GM12872 (cell line): ENCODE measurements at regions not wholly inside any gene's neighbourhood (a gene's known extent, or its start where the extent isn't known, plus 50 kb on each side); places are given as distances from the start of the nearest gene placed in this dataset.

Source experiments
- CTCF ChIP-seq: IDR thresholded peaks from 3 replicates; pipeline ENCODE4 v1.5.1; 2011; ENCODE audit warnings: low read depth, mild to moderate bottlenecking, low read length, moderate library complexity; ENCODE audit not compliant: insufficient read depth

- TF ChIP-seq CTCF = no peak
These were observed 80.6 kb downstream of the RPL27A start for GRCh38 chr11:8763070-8763685.

GRCh38 chr11:8765294-8765693 is 82.7 kb downstream of the RPL27A start:
- TF ChIP-seq CTCF = no peak

- no peak for TF ChIP-seq CTCF
These were observed 83.7 kb downstream of the RPL27A start for GRCh38 chr11:8766043-8766987.

GRCh38 chr11:8766988-8767374 is 84.4 kb downstream of the RPL27A start:
- TF ChIP-seq CTCF = no peak

- no peak for TF ChIP-seq CTCF
These were observed 85.0 kb downstream of the RPL27A start for GRCh38 chr11:8767466-8768142.

- TF ChIP-seq CTCF = no peak
These were observed 86.2 kb downstream of the RPL27A start for GRCh38 chr11:8768625-8769333.
